ENCODE measurements at regions not wholly inside any gene's neighbourhood (a gene's known extent, or its start where the extent isn't known, plus 50 kb on each side); places are given as distances from the start of the nearest gene placed in this dataset.
"Not testable (repeated sequence)": the region's sequence is repeated elsewhere in the genome, so short reads cannot be mapped to it uniquely, and the experiment has no call there.

- DNase-seq (ENCODE audit: low spot score in 2 of 2); H3K36me3 Mint-ChIP-seq (ENCODE audit: insufficient read depth); ATAC-seq (replicated peaks; ENCODE audit: extremely low read depth, poor library complexity, severe bottlenecking); H3K27ac Mint-ChIP-seq (ENCODE audit: low read depth); H3K4me1 Mint-ChIP-seq; H3K4me3 Mint-ChIP-seq; H3K9me3 Mint-ChIP-seq: not testable (repeated sequence)
- H3K27me3 Mint-ChIP-seq, result peaks cover 64% of the 10 kb centered on the region
Measured at GRCh38 chr14:23769221-23769728, 133.1 kb downstream of the DHRS2 start.

- no peaks in the 10 kb centered on the region for H3K9me3 Mint-ChIP-seq
- DNase-seq (ENCODE audit: low spot score in 2 of 2), result no peak
- H3K27me3 Mint-ChIP-seq, result peaks cover 61% of the 10 kb centered on the region
- no peak overlapping the region for H3K27ac Mint-ChIP-seq (ENCODE audit: low read depth)
- no peak overlapping the region for H3K4me3 Mint-ChIP-seq
- no peak for ATAC-seq (replicated peaks; ENCODE audit: extremely low read depth, poor library complexity, severe bottlenecking)
- H3K4me1 Mint-ChIP-seq, result no peaks in the 10 kb centered on the region
- H3K36me3 Mint-ChIP-seq (ENCODE audit: insufficient read depth), result no peaks in the 10 kb centered on the region
Measured at GRCh38 chr14:23773981-23774380, 137.8 kb downstream of the DHRS2 start.

- Mint-ChIP-seq H3K4me3 (no peak overlapping the region), H3K9me3 (no peaks in the 10 kb centered on the region), H3K27ac (ENCODE audit: low read depth) (no peak overlapping the region), H3K4me1 (no peaks in the 10 kb centered on the region), H3K27me3 (peaks cover 79% of the 10 kb centered on the region), H3K36me3 (ENCODE audit: insufficient read depth) (peaks cover 3% of the 10 kb centered on the region)
- no peak for ATAC-seq (replicated peaks; ENCODE audit: extremely low read depth, poor library complexity, severe bottlenecking)
- no peak for DNase-seq (ENCODE audit: low spot score in 2 of 2)
Measured at GRCh38 chr14:23776296-23776695, 140.1 kb downstream of the DHRS2 start.

- H3K27ac Mint-ChIP-seq (ENCODE audit: low read depth), result no peak overlapping the region
- no peak overlapping the region for H3K4me3 Mint-ChIP-seq
- H3K27me3 Mint-ChIP-seq, result peaks cover 62% of the 10 kb centered on the region
- H3K4me1 Mint-ChIP-seq, result no peaks in the 10 kb centered on the region
- no peaks in the 10 kb centered on the region for H3K9me3 Mint-ChIP-seq
- DNase-seq (ENCODE audit: low spot score in 2 of 2), result no peak
- peaks cover 4% of the 10 kb centered on the region for H3K36me3 Mint-ChIP-seq (ENCODE audit: insufficient read depth)
- no peak for ATAC-seq (replicated peaks; ENCODE audit: extremely low read depth, poor library complexity, severe bottlenecking)
Measured at GRCh38 chr14:23785208-23785607, 149.0 kb downstream of the DHRS2 start.

GRCh38 chr14:23787436-23787835, 151.3 kb downstream of the DHRS2 start:
- DNase-seq (ENCODE audit: low spot score in 2 of 2), result no peak
- Mint-ChIP-seq H3K36me3 (ENCODE audit: insufficient read depth) (peaks cover 2% of the 10 kb centered on the region), H3K4me1 (no peaks in the 10 kb centered on the region), H3K27me3 (peaks cover 50% of the 10 kb centered on the region), H3K4me3 (no peak overlapping the region), H3K9me3 (no peaks in the 10 kb centered on the region), H3K27ac (ENCODE audit: low read depth) (no peak overlapping the region)
- no peak for ATAC-seq (replicated peaks; ENCODE audit: extremely low read depth, poor library complexity, severe bottlenecking)

GRCh38 chr14:23789696-23790095, 153.5 kb downstream of the DHRS2 start:
- no peak overlapping the region for H3K4me3 Mint-ChIP-seq
- H3K4me1 Mint-ChIP-seq, result no peaks in the 10 kb centered on the region
- peaks cover 2% of the 10 kb centered on the region for H3K36me3 Mint-ChIP-seq (ENCODE audit: insufficient read depth)
- H3K27me3 Mint-ChIP-seq, result peaks cover 61% of the 10 kb centered on the region
- no peak overlapping the region for H3K27ac Mint-ChIP-seq (ENCODE audit: low read depth)
- ATAC-seq (replicated peaks; ENCODE audit: extremely low read depth, poor library complexity, severe bottlenecking) (no peak), DNase-seq (ENCODE audit: low spot score in 2 of 2) (no peak)
- H3K9me3 Mint-ChIP-seq, result no peaks in the 10 kb centered on the region

GRCh38 chr14:23793532-23793931, 157.4 kb downstream of the DHRS2 start:
- H3K36me3 Mint-ChIP-seq (ENCODE audit: insufficient read depth), result peaks cover under 1% of the 10 kb centered on the region
- H3K9me3 Mint-ChIP-seq, result no peaks in the 10 kb centered on the region
- no peak for ATAC-seq (replicated peaks; ENCODE audit: extremely low read depth, poor library complexity, severe bottlenecking)
- H3K27me3 Mint-ChIP-seq, result peaks cover 57% of the 10 kb centered on the region
- no peak overlapping the region for H3K4me3 Mint-ChIP-seq
- DNase-seq (ENCODE audit: low spot score in 2 of 2), result no peak
- no peaks in the 10 kb centered on the region for H3K4me1 Mint-ChIP-seq
- H3K27ac Mint-ChIP-seq (ENCODE audit: low read depth), result no peak overlapping the region

- no peak for ATAC-seq (replicated peaks; ENCODE audit: extremely low read depth, poor library complexity, severe bottlenecking)
- Mint-ChIP-seq H3K9me3 (no peaks in the 10 kb centered on the region), H3K4me1 (no peaks in the 10 kb centered on the region), H3K36me3 (ENCODE audit: insufficient read depth) (no peaks in the 10 kb centered on the region), H3K27me3 (peaks cover 39% of the 10 kb centered on the region), H3K27ac (ENCODE audit: low read depth) (no peak overlapping the region), H3K4me3 (no peak overlapping the region)
- DNase-seq (ENCODE audit: low spot score in 2 of 2), result no peak
Measured at GRCh38 chr14:23800811-23801210, 152.8 kb upstream of the DHRS4 start.

- no peak for ATAC-seq (replicated peaks; ENCODE audit: extremely low read depth, poor library complexity, severe bottlenecking)
- Mint-ChIP-seq H3K9me3 (no peaks in the 10 kb centered on the region), H3K27ac (ENCODE audit: low read depth) (no peak overlapping the region), H3K4me1 (no peaks in the 10 kb centered on the region), H3K36me3 (ENCODE audit: insufficient read depth) (no peaks in the 10 kb centered on the region), H3K27me3 (peaks cover 39% of the 10 kb centered on the region), H3K4me3 (no peak overlapping the region)
- no peak for DNase-seq (ENCODE audit: low spot score in 2 of 2)
Measured at GRCh38 chr14:23801766-23802165, 151.8 kb upstream of the DHRS4 start.

GRCh38 chr14:23804817-23805216, 148.8 kb upstream of the DHRS4 start:
- ATAC-seq (replicated peaks; ENCODE audit: extremely low read depth, poor library complexity, severe bottlenecking), result no peak
- DNase-seq (ENCODE audit: low spot score in 2 of 2), result no peak
- H3K27me3 Mint-ChIP-seq, result peaks cover 28% of the 10 kb centered on the region
- no peak overlapping the region for H3K27ac Mint-ChIP-seq (ENCODE audit: low read depth)
- H3K4me1 Mint-ChIP-seq, result no peaks in the 10 kb centered on the region
- no peak overlapping the region for H3K4me3 Mint-ChIP-seq
- no peaks in the 10 kb centered on the region for H3K36me3 Mint-ChIP-seq (ENCODE audit: insufficient read depth)
- H3K9me3 Mint-ChIP-seq, result no peaks in the 10 kb centered on the region

GRCh38 chr14:23805761-23806160, 147.8 kb upstream of the DHRS4 start:
- Mint-ChIP-seq H3K9me3 (no peaks in the 10 kb centered on the region), H3K4me3 (no peak overlapping the region), H3K4me1 (no peaks in the 10 kb centered on the region), H3K27me3 (peaks cover 22% of the 10 kb centered on the region), H3K36me3 (ENCODE audit: insufficient read depth) (no peaks in the 10 kb centered on the region), H3K27ac (ENCODE audit: low read depth) (no peak overlapping the region)
- ATAC-seq (replicated peaks; ENCODE audit: extremely low read depth, poor library complexity, severe bottlenecking), result no peak
- DNase-seq (ENCODE audit: low spot score in 2 of 2), result no peak

- Mint-ChIP-seq H3K27ac (ENCODE audit: low read depth) (no peak overlapping the region), H3K4me3 (no peak overlapping the region), H3K27me3 (peaks cover 44% of the 10 kb centered on the region), H3K36me3 (ENCODE audit: insufficient read depth) (no peaks in the 10 kb centered on the region), H3K9me3 (no peaks in the 10 kb centered on the region), H3K4me1 (no peaks in the 10 kb centered on the region)
- DNase-seq (ENCODE audit: low spot score in 2 of 2) (no peak), ATAC-seq (replicated peaks; ENCODE audit: extremely low read depth, poor library complexity, severe bottlenecking) (no peak)
Measured at GRCh38 chr14:23814527-23815256, 138.9 kb upstream of the DHRS4 start.

- ATAC-seq (replicated peaks; ENCODE audit: extremely low read depth, poor library complexity, severe bottlenecking) (no peak), DNase-seq (ENCODE audit: low spot score in 2 of 2) (no peak)
- Mint-ChIP-seq H3K4me1 (no peaks in the 10 kb centered on the region), H3K4me3 (no peak overlapping the region), H3K27me3 (peaks cover 54% of the 10 kb centered on the region), H3K9me3 (peaks cover 4% of the 10 kb centered on the region), H3K27ac (ENCODE audit: low read depth) (no peak overlapping the region), H3K36me3 (ENCODE audit: insufficient read depth) (no peaks in the 10 kb centered on the region)
Measured at GRCh38 chr14:23816371-23816770, 137.2 kb upstream of the DHRS4 start.

Data from central memory CD8-positive, alpha-beta T cell (primary cell).